ENCODE measurements at regions not wholly inside any gene's neighbourhood (a gene's known extent, or its start where the extent isn't known, plus 50 kb on each side); places are given as distances from the start of the nearest gene placed in this dataset.

DNA sequence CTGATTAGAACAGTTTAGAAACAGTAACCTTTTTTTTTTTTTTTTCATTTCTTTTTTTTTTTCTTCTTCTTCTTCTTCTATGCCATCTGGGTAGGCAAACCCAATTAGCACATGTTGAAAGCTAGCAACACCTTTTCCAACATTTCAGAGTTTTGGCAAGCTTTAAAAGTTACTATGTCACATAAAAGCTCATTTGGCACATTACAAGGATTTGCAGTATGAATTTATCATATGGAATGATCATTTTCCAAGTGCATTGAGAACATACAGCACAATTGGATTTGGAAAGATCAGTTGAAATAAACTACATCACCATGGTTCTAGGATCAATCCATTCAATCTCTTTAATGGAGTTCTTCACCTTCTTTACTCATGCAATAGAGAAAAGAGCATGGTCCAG lies 847.0 kb downstream of the LRRTM4 start:
- H3K9ac ChIP-seq (ENCODE audit: low read length), result no peak overlapping the region
- TF ChIP-seq, protein P1, sequence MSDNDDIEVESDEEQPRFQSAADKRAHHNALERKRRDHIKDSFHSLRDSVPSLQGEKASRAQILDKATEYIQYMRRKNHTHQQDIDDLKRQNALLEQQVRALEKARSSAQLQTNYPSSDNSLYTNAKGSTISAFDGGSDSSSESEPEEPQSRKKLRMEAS (IDR thresholded peaks at IDR 0.05), result no peak
- TF ChIP-seq, protein P2, sequence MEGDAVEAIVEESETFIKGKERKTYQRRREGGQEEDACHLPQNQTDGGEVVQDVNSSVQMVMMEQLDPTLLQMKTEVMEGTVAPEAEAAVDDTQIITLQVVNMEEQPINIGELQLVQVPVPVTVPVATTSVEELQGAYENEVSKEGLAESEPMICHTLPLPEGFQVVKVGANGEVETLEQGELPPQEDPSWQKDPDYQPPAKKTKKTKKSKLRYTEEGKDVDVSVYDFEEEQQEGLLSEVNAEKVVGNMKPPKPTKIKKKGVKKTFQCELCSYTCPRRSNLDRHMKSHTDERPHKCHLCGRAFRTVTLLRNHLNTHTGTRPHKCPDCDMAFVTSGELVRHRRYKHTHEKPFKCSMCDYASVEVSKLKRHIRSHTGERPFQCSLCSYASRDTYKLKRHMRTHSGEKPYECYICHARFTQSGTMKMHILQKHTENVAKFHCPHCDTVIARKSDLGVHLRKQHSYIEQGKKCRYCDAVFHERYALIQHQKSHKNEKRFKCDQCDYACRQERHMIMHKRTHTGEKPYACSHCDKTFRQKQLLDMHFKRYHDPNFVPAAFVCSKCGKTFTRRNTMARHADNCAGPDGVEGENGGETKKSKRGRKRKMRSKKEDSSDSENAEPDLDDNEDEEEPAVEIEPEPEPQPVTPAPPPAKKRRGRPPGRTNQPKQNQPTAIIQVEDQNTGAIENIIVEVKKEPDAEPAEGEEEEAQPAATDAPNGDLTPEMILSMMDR (IDR thresholded peaks at IDR 0.05 in 2 of 3, conservative IDR thresholded peaks at IDR 0.05 in 1 of 3; ENCODE audit: borderline replicate concordance in 1 of 3, insufficient read depth in 1 of 3, low read depth in 2 of 3, low read length in 2 of 3), result no peak
- no peak for TF ChIP-seq CEBPB (IDR thresholded peaks at IDR 0.05; ENCODE audit: low read depth)
- TF ChIP-seq YY1 (IDR thresholded peaks at IDR 0.05; ENCODE audit: extremely low read depth, insufficient replicate concordance, low read depth, low read length), result no peak
- TF ChIP-seq, protein P3, sequence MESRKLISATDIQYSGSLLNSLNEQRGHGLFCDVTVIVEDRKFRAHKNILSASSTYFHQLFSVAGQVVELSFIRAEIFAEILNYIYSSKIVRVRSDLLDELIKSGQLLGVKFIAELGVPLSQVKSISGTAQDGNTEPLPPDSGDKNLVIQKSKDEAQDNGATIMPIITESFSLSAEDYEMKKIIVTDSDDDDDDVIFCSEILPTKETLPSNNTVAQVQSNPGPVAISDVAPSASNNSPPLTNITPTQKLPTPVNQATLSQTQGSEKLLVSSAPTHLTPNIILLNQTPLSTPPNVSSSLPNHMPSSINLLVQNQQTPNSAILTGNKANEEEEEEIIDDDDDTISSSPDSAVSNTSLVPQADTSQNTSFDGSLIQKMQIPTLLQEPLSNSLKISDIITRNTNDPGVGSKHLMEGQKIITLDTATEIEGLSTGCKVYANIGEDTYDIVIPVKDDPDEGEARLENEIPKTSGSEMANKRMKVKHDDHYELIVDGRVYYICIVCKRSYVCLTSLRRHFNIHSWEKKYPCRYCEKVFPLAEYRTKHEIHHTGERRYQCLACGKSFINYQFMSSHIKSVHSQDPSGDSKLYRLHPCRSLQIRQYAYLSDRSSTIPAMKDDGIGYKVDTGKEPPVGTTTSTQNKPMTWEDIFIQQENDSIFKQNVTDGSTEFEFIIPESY (IDR thresholded peaks at IDR 0.05; ENCODE audit: extremely low read depth, insufficient replicate concordance, low read length), result no peak
- no peak for TF ChIP-seq ZNF274 (IDR thresholded peaks at IDR 0.05; ENCODE audit: low read depth, low read length)
- TF ChIP-seq, protein P4, sequence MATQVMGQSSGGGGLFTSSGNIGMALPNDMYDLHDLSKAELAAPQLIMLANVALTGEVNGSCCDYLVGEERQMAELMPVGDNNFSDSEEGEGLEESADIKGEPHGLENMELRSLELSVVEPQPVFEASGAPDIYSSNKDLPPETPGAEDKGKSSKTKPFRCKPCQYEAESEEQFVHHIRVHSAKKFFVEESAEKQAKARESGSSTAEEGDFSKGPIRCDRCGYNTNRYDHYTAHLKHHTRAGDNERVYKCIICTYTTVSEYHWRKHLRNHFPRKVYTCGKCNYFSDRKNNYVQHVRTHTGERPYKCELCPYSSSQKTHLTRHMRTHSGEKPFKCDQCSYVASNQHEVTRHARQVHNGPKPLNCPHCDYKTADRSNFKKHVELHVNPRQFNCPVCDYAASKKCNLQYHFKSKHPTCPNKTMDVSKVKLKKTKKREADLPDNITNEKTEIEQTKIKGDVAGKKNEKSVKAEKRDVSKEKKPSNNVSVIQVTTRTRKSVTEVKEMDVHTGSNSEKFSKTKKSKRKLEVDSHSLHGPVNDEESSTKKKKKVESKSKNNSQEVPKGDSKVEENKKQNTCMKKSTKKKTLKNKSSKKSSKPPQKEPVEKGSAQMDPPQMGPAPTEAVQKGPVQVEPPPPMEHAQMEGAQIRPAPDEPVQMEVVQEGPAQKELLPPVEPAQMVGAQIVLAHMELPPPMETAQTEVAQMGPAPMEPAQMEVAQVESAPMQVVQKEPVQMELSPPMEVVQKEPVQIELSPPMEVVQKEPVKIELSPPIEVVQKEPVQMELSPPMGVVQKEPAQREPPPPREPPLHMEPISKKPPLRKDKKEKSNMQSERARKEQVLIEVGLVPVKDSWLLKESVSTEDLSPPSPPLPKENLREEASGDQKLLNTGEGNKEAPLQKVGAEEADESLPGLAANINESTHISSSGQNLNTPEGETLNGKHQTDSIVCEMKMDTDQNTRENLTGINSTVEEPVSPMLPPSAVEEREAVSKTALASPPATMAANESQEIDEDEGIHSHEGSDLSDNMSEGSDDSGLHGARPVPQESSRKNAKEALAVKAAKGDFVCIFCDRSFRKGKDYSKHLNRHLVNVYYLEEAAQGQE (IDR thresholded peaks at IDR 0.05; ENCODE audit: low read depth), result no peak
- no peak for TF ChIP-seq EGR1 (IDR thresholded peaks at IDR 0.05; ENCODE audit: low read depth)
- TF ChIP-seq RAD21 (IDR thresholded peaks at IDR 0.05; ENCODE audit: low read depth), result no peak
- TF ChIP-seq JUND (IDR thresholded peaks at IDR 0.05), result no peak
- no peak for TF ChIP-seq EZH2phosphoT487 (IDR thresholded peaks at IDR 0.05; ENCODE audit: borderline replicate concordance)
- TF ChIP-seq ELF1 (IDR thresholded peaks at IDR 0.05; ENCODE audit: borderline replicate concordance, low read depth), result no peak
- TF ChIP-seq ZFX (IDR thresholded peaks at IDR 0.05), result no peak
- no peak for DNase-seq (ENCODE audit: low read depth, low spot score)
- H2AFZ ChIP-seq (ENCODE audit: low read depth, low read length, poor library complexity, severe bottlenecking), result no peak overlapping the region
- intact Hi-C loops (cut with micrococcal nuclease), result no loop called here
- no peak overlapping the region for H3K4me3 ChIP-seq (replicated peaks in 1 of 2; ENCODE audit: low read depth in 1 of 2, low read length in 2 of 2)
- H3K27ac ChIP-seq (ENCODE audit: low read depth, low read length), result no peak overlapping the region
- no peaks in the 10 kb centered on the region for H3K79me2 ChIP-seq (ENCODE audit: insufficient read depth, low read length)
- no TSS peak for BruUV-seq (replicated peaks)
- H3K4me2 ChIP-seq (ENCODE audit: low read length), result no peak overlapping the region
- CTCF ChIA-PET, result no interaction called here
- ATAC-seq, result no peak
- no peaks in the 10 kb centered on the region for H3K4me1 ChIP-seq (ENCODE audit: control insufficient read depth in 1 of 2, insufficient read depth in 2 of 2, low read length in 2 of 2)
- POLR2A ChIA-PET, result no interaction called here
- RAD21 ChIA-PET (ENCODE audit: low non-redundant PET in 1 of 2, low total read pairs in 2 of 2, uncharacterized antibody in 2 of 2, unreplicated experiment in 2 of 2), result no interaction called here
- H3K27me3 ChIP-seq (ENCODE audit: insufficient read depth, low read length), result no peaks in the 10 kb centered on the region
- no peaks in the 10 kb centered on the region for H3K9me2 ChIP-seq (ENCODE audit: insufficient read depth)
- H3K9me3 ChIP-seq (ENCODE audit: control insufficient read depth in 1 of 2, insufficient read depth in 1 of 2, low read depth in 1 of 2, low read length in 2 of 2), result peaks cover 11 to 12% of the 10 kb centered on the region in 2 experiments; a peak in 2 of 4 replicates
- no peaks in the 10 kb centered on the region for H4K20me1 ChIP-seq (ENCODE audit: insufficient read depth)
- H3K36me3 ChIP-seq (ENCODE audit: control insufficient read depth in 1 of 2, insufficient read depth in 2 of 2, low read length in 2 of 2), result no peaks in the 10 kb centered on the region
